ENCODE measurements at regions not wholly inside any gene's neighbourhood (a gene's known extent, or its start where the extent isn't known, plus 50 kb on each side); places are given as distances from the start of the nearest gene placed in this dataset.

DNA sequence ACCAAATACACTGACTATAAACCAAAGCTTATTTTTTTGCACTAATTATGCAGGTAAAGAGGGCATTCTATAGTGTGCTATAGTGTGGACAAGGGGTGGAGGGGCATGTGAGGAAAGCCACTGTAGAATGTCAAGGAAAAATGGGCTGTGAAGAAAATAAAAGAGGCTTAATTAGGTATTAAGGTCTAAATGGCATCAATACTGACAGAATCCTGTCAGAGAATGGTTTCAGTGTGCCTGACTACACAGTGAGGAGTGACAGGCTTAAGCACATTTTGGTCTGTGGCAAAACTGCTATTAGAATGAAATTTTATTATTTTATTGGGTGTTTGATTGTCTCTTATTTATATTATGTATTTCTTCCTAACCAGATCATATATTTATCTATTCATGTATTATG is 787.6 kb upstream of the CELF4 start:
- Mint-ChIP-seq H3K9me3 (no peaks in the 10 kb centered on the region), H3K27ac (no peak overlapping the region), H3K4me3 (no peak overlapping the region), H3K27me3 (ENCODE audit: insufficient read depth, low read depth, poor library complexity) (no peaks in the 10 kb centered on the region), H3K36me3 (ENCODE audit: low read depth) (no peaks in the 10 kb centered on the region), H3K4me1 (no peaks in the 10 kb centered on the region)
- Histone ChIP-seq H3K79me2 (replicated peaks; ENCODE audit: insufficient read depth) (no peaks in the 10 kb centered on the region), H3K4me3 (no peak overlapping the region), H3K9me2 (ENCODE audit: insufficient read depth) (0 out of 2 replicates have a peak, but pooled peaks cover 4% of the 10 kb centered on the region), H2AFZ (no peak overlapping the region), H3F3A (replicated peaks; ENCODE audit: low read depth) (no peaks in the 10 kb centered on the region), H3K27me3 (ENCODE audit: insufficient read depth) (no peaks in the 10 kb centered on the region), H3K27ac (ENCODE audit: low read depth) (no peak overlapping the region), H3K4me2 (no peak overlapping the region), H3K4me1 (ENCODE audit: insufficient read depth) (no peaks in the 10 kb centered on the region), H3K36me3 (ENCODE audit: insufficient read depth) (no peaks in the 10 kb centered on the region), H4K20me1 (replicated peaks; ENCODE audit: insufficient read depth) (no peaks in the 10 kb centered on the region)
- no peak for TF ChIP-seq CREB1 (CRISPR knock-in tag; IDR thresholded peaks at IDR 0.05; ENCODE audit: low read depth)
- TF ChIP-seq POLR2AphosphoS5 (IDR thresholded peaks at IDR 0.05; ENCODE audit: low read depth), result no peak
- TF ChIP-seq, protein P1, sequence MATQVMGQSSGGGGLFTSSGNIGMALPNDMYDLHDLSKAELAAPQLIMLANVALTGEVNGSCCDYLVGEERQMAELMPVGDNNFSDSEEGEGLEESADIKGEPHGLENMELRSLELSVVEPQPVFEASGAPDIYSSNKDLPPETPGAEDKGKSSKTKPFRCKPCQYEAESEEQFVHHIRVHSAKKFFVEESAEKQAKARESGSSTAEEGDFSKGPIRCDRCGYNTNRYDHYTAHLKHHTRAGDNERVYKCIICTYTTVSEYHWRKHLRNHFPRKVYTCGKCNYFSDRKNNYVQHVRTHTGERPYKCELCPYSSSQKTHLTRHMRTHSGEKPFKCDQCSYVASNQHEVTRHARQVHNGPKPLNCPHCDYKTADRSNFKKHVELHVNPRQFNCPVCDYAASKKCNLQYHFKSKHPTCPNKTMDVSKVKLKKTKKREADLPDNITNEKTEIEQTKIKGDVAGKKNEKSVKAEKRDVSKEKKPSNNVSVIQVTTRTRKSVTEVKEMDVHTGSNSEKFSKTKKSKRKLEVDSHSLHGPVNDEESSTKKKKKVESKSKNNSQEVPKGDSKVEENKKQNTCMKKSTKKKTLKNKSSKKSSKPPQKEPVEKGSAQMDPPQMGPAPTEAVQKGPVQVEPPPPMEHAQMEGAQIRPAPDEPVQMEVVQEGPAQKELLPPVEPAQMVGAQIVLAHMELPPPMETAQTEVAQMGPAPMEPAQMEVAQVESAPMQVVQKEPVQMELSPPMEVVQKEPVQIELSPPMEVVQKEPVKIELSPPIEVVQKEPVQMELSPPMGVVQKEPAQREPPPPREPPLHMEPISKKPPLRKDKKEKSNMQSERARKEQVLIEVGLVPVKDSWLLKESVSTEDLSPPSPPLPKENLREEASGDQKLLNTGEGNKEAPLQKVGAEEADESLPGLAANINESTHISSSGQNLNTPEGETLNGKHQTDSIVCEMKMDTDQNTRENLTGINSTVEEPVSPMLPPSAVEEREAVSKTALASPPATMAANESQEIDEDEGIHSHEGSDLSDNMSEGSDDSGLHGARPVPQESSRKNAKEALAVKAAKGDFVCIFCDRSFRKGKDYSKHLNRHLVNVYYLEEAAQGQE (IDR thresholded peaks at IDR 0.05; ENCODE audit: unreplicated experiment), result no peak
- TF ChIP-seq, protein P2, sequence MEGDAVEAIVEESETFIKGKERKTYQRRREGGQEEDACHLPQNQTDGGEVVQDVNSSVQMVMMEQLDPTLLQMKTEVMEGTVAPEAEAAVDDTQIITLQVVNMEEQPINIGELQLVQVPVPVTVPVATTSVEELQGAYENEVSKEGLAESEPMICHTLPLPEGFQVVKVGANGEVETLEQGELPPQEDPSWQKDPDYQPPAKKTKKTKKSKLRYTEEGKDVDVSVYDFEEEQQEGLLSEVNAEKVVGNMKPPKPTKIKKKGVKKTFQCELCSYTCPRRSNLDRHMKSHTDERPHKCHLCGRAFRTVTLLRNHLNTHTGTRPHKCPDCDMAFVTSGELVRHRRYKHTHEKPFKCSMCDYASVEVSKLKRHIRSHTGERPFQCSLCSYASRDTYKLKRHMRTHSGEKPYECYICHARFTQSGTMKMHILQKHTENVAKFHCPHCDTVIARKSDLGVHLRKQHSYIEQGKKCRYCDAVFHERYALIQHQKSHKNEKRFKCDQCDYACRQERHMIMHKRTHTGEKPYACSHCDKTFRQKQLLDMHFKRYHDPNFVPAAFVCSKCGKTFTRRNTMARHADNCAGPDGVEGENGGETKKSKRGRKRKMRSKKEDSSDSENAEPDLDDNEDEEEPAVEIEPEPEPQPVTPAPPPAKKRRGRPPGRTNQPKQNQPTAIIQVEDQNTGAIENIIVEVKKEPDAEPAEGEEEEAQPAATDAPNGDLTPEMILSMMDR (conservative IDR thresholded peaks at IDR 0.05; ENCODE audit: low read depth in 2 of 2), result no peak
- TF ChIP-seq EZH2 (IDR thresholded peaks at IDR 0.05; ENCODE audit: low read depth, unreplicated experiment), result no peak
- no peak for TF ChIP-seq EZH2phosphoT487 (IDR thresholded peaks at IDR 0.05; ENCODE audit: unreplicated experiment)
- TF ChIP-seq JUNB (IDR thresholded peaks at IDR 0.05; ENCODE audit: unreplicated experiment), result no peak
- no peak for TF ChIP-seq NANOG (IDR thresholded peaks at IDR 0.05; ENCODE audit: borderline replicate concordance)
- no peak for TF ChIP-seq ZNF462 (CRISPR knock-in tag; IDR thresholded peaks at IDR 0.05)
- ATAC-seq (no peak), DNase-seq (ENCODE audit: low spot score) (no peak)

Measured in GM23338 (cell line).